ENCODE measurements at regions not wholly inside any gene's neighbourhood (a gene's known extent, or its start where the extent isn't known, plus 50 kb on each side); places are given as distances from the start of the nearest gene placed in this dataset.

GRCh38 chr6:82030761-82031503, 216.6 kb downstream of the IBTK start:
- TF ChIP-seq CTCF (IDR thresholded peaks at IDR 0.05; ENCODE audit: extremely low read depth, missing control alignments), result no peak
- DNase-seq (ENCODE audit: low spot score), result no peak

DNA sequence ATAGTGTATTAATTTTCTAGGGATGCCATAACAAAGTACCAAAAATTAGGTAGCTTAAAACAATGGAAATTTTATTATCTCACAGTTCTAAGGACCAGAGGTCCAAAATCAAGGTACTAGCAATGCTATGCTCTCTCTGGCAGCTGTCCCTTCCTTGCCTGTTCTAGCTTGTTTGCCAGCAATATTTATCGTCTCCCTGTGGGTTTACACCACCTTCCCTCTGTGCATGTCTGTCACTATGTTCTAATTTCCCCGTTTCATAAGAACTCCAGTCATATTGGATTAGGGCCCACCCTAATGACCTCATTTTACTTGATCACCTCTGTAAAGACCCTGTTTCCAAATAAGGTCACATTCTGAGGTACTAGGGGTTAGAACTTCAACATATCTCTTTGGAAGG, 217.2 kb downstream of the IBTK start:
- no peak for TF ChIP-seq CTCF (IDR thresholded peaks at IDR 0.05; ENCODE audit: extremely low read depth, missing control alignments)
- DNase-seq (ENCODE audit: low spot score), result no peak

GRCh38 chr6:82025271-82025670, 222.3 kb downstream of the IBTK start:
- no peak for TF ChIP-seq CTCF (IDR thresholded peaks at IDR 0.05; ENCODE audit: extremely low read depth, missing control alignments)
- no peak for DNase-seq (ENCODE audit: low spot score)

DNA sequence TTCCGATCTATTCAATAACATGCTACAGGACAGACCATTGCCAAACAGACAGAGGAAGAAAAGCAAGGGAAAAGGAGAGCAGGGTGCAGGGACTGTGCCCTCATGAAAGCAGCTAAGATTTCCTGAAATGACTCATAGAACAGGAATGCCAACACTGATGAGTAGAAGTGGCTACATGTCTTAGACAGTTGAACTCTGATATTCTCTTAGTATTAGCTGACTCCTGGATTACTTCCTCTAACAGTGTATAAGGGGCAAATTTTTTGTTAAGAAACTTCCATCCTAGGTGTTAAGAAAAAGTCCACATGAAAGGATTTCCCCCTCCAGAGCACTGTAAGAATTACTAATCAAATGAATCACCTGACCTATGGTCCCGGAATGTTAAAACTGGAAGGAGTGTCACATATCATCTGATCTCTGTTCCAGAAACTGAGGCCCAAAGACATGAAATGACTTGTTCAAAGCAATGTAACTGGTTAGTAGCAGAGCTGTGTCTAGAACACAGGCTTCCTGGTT, 224.9 kb downstream of the IBTK start:
- no peak for TF ChIP-seq CTCF (IDR thresholded peaks at IDR 0.05; ENCODE audit: extremely low read depth, missing control alignments)
- DNase-seq (ENCODE audit: low spot score), result no peak

DNA sequence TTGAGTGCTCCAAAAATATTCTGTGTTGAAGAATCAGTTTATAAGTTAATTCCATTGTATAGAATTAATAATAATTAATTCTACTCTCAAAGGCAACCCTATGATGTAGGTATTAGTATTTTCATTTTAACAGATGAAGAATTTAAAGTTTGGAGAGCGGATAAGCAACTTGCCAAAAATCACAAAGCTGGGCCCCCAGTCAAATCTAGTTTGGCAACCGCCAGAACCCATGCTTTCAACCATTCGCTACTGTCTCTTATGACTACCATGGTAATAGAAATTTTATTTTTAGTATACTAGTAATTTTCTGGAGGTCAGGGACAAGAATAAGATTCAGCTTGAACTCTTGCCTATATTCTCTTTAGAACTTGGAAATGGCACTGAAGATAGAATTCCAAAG, 229.8 kb downstream of the IBTK start:
- no peak for DNase-seq (ENCODE audit: low spot score)
- no peak for TF ChIP-seq CTCF (IDR thresholded peaks at IDR 0.05; ENCODE audit: extremely low read depth, missing control alignments)

- TF ChIP-seq CTCF (IDR thresholded peaks at IDR 0.05; ENCODE audit: extremely low read depth, missing control alignments), result no peak
- no peak for DNase-seq (ENCODE audit: low spot score)
Observed at GRCh38 chr6:82017288-82017687, 230.3 kb downstream of the IBTK start.

- TF ChIP-seq CTCF (IDR thresholded peaks at IDR 0.05; ENCODE audit: extremely low read depth, missing control alignments), result no peak
- DNase-seq (ENCODE audit: low spot score), result no peak
Observed at GRCh38 chr6:82015526-82015925, 232.0 kb downstream of the IBTK start.

All from GM20000 (cell line).